K562 (cell line): ENCODE measurements at regions not wholly inside any gene's neighbourhood (a gene's known extent, or its start where the extent isn't known, plus 50 kb on each side); places are given as distances from the start of the nearest gene placed in this dataset.
A peak's percentile ranks its signal among the peaks of the same experiment; 100 is the strongest.

ENCODE experiments used
- ATAC-seq: fragments of 200-7000 bp; cut with Tn5 transposase; 3 replicates; pipeline ENCODE4 v1.9.1; 2020; ENCODE audit warnings: moderate library complexity
- BruUV-seq: library from RNA; stranded (reverse); fragments of 400-500 nt; replicated peaks from 2 replicates; lab custom pipeline; 2021; lab: Mats Ljungman, UMichigan
- CTCF ChIA-PET: fragments of 300-600 bp; formaldehyde crosslinking; extraction: SDS; loops from one replicate; lab custom pipeline; 2021; ENCODE audit warnings: low intra/inter-chr PET ratio; lab: Yijun Ruan, JAX
- POLR2A ChIA-PET: fragments of 300-600, 350-650 bp; sonication (Branson Sonifier 250); formaldehyde crosslinking; extraction: SDS; loops from one replicate; lab custom pipeline; 2021; ENCODE audit warnings: antibody characterized with exemption, inconsistent platforms; lab: Yijun Ruan, JAX
- DNase-seq, 4 experiments: peaks; one replicate each; pipeline versions ENCODE4 v3.0.0 to v3.0.0-alpha.2; 2011 to 2018; ENCODE audit warnings: low spot score in 3 of 4, mixed read lengths in 3 of 4; ENCODE audit errors: extremely low read depth in 1 of 4
- FAIRE-seq: peaks from 2 replicates; lab custom pipeline; 2011; peaks lifted over from hg19 to GRCh38; lab: Jason Lieb, UNC
- H2AFZ ChIP-seq: 2 replicates; pipeline ENCODE4 v1.6.0; 2011; ENCODE audit warnings: low read depth, low read length, control low read depth, inconsistent platforms
- H3K27ac ChIP-seq: fragments of 200-600 bp; 3 replicates; pipeline ENCODE4 v1.8.0; 2011; ENCODE audit warnings: low read depth, mild to moderate bottlenecking, control low read depth, inconsistent platforms, low read length, moderate library complexity, mixed read lengths; ENCODE audit errors: extremely low read depth
- H3K27me3 ChIP-seq, 2 experiments: fragments of 300-600 bp in 1 of 2; 2 replicates in 1 of 2; 3 replicates in 1 of 2; pipeline versions ENCODE4 v1.6.0 to v1.8.0; 2011; ENCODE audit warnings: inconsistent platforms in 2 of 2, low read length in 2 of 2, mild to moderate bottlenecking in 1 of 2, mixed read lengths in 1 of 2, moderate library complexity in 1 of 2; ENCODE audit not compliant: control insufficient read depth in 2 of 2, insufficient read depth in 2 of 2
- H3K36me3 ChIP-seq: fragments of 300-600 bp; 3 replicates; pipeline ENCODE4 v1.8.0; 2011; ENCODE audit warnings: mild to moderate bottlenecking, low read length, inconsistent platforms; ENCODE audit not compliant: control insufficient read depth, insufficient read depth
- H3K4me1 ChIP-seq, 2 experiments: fragments of 200-600 bp in 1 of 2; replicated peaks in 1 of 2; 2 replicates in 1 of 2; 3 replicates in 1 of 2; pipeline versions ENCODE4 v1.5.1 to v1.8.0; 2011; ENCODE audit warnings: inconsistent platforms in 2 of 2, low read length in 2 of 2, mild to moderate bottlenecking in 1 of 2, mixed read lengths in 1 of 2, moderate library complexity in 1 of 2; ENCODE audit not compliant: control insufficient read depth in 2 of 2, insufficient read depth in 2 of 2
- H3K4me2 ChIP-seq: 2 replicates; pipeline ENCODE4 v1.6.1; 2011; ENCODE audit warnings: low read length, control low read depth, inconsistent platforms, mixed read lengths; ENCODE audit not compliant: insufficient read depth
- H3K4me3 ChIP-seq: fragments of 200-600 bp; sonication (generic), shearing (Covaris generic); 2 replicates; pipeline ENCODE4 v1.5.1; 2016; ENCODE audit warnings: control low read depth, inconsistent platforms
- H3K79me2 ChIP-seq: fragments of 200-600 bp; 3 replicates; pipeline ENCODE4 v1.8.0; 2011; ENCODE audit warnings: low read length, inconsistent platforms; ENCODE audit not compliant: control insufficient read depth, insufficient read depth
- H3K9ac ChIP-seq, 2 experiments: 2 replicates each; pipeline versions ENCODE4 v1.6.0 to v1.6.1; 2011; ENCODE audit warnings: low read depth in 2 of 2, low read length in 2 of 2, control low read depth in 1 of 2, inconsistent platforms in 1 of 2, mild to moderate bottlenecking in 1 of 2, mixed read lengths in 1 of 2; ENCODE audit not compliant: insufficient read depth in 1 of 2
- H3K9me1 ChIP-seq: one replicate; pipeline ENCODE4 v1.6.0; 2011; ENCODE audit warnings: inconsistent platforms, mild to moderate bottlenecking, low read length, moderate library complexity; ENCODE audit not compliant: control insufficient read depth, insufficient read depth
- H3K9me3 ChIP-seq: replicated peaks from 2 replicates; pipeline ENCODE4 v1.5.1; 2011; ENCODE audit warnings: low read depth, low read length, inconsistent platforms; ENCODE audit not compliant: control insufficient read depth, insufficient read depth
- H4K20me1 ChIP-seq: replicated peaks from 2 replicates; pipeline ENCODE4 v1.6.1; 2011; ENCODE audit warnings: low read length, inconsistent platforms, mixed read lengths; ENCODE audit not compliant: control insufficient read depth, insufficient read depth
- CBFA2T2 ChIP-seq: fragments of 450-650 bp; conservative IDR thresholded peaks from 2 replicates; pipeline ENCODE4 v1.6.1; 2017; ENCODE audit warnings: mild to moderate bottlenecking
- CTCF ChIP-seq, 3 experiments: IDR thresholded peaks in 2 of 3; conservative IDR thresholded peaks in 1 of 3; 2 replicates each; pipeline ENCODE4 v1.5.1; 2011 to 2012; ENCODE audit warnings: low read length in 3 of 3, mild to moderate bottlenecking in 3 of 3, control low read depth in 2 of 3, improper control_type of control experiment in 1 of 3, inconsistent platforms in 1 of 3, low read depth in 1 of 3, mixed read lengths in 1 of 3, moderate library complexity in 1 of 3; ENCODE audit not compliant: insufficient read depth in 2 of 3
- FOS ChIP-seq: IDR thresholded peaks from 3 replicates; pipeline ENCODE4 v1.6.1; 2011; ENCODE audit not compliant: insufficient read length; ENCODE audit errors: extremely low read depth
- NRF1 ChIP-seq, 2 experiments: fragments of 450-650 bp; IDR thresholded peaks in 1 of 2; conservative IDR thresholded peaks in 1 of 2; 2 replicates each; pipeline ENCODE4 v1.6.1; 2014; ENCODE audit warnings: mild to moderate bottlenecking in 2 of 2
- PCBP2 ChIP-seq: fragments of 200-400 bp; formaldehyde crosslinking; IDR thresholded peaks from 2 replicates; pipeline ENCODE4 v1.6.1; 2018; ENCODE audit warnings: low read length, low read depth, mild to moderate bottlenecking, moderate library complexity; ENCODE audit not compliant: poor library complexity, severe bottlenecking
- RAD21 ChIP-seq, 2 experiments: fragments of 250-450 bp in 1 of 2; fragments of 450-650 bp in 1 of 2; sonication (Bioruptor Pico) in 1 of 2; formaldehyde crosslinking in 1 of 2; IDR thresholded peaks in 1 of 2; conservative IDR thresholded peaks in 1 of 2; 2 replicates each; pipeline versions ENCODE4 v1.4.0 to v1.8.0; 2020 to 2022; ENCODE audit warnings: mild to moderate bottlenecking in 2 of 2, moderate library complexity in 1 of 2
- SMC3 ChIP-seq: conservative IDR thresholded peaks from 2 replicates; pipeline ENCODE4 v1.6.1; 2011; ENCODE audit warnings: low read depth, low read length, improper control_type of control experiment; ENCODE audit not compliant: insufficient read depth
- USF1 ChIP-seq: sonication (generic); formaldehyde crosslinking; IDR thresholded peaks from 2 replicates; pipeline ENCODE4 v1.9.0; 2022; ENCODE audit warnings: mild to moderate bottlenecking, missing genetic modification reagents
- ZFP1 ChIP-seq: fragments of 450-650 bp; formaldehyde crosslinking; IDR thresholded peaks from 2 replicates; pipeline ENCODE4 v1.4.0; 2020; ENCODE audit warnings: mild to moderate bottlenecking, mixed read lengths
- ZNF165 ChIP-seq: fragments of 250-450 bp; sonication (Bioruptor Pico); IDR thresholded peaks from 2 replicates; pipeline ENCODE4 v1.4.0; 2020; ENCODE audit warnings: borderline replicate concordance
- ZNF445 ChIP-seq: fragments of 250-450 bp; sonication (Bioruptor Pico); IDR thresholded peaks from 2 replicates; pipeline ENCODE4 v1.4.0; 2020; ENCODE audit warnings: low read depth, mild to moderate bottlenecking, moderate library complexity
- WGBS: fragments of 100-300 bp; shearing (Covaris generic); methylation state at CpG from one replicate; pipeline ENCODE4 v1.1.6; 2016; ENCODE audit warnings: low coverage, mixed read lengths; ENCODE audit not compliant: insufficient coverage; ENCODE audit errors: missing lambda C conversion rate; 5-methylcytosine and 5-hydroxymethylcytosine counted together
- in situ Hi-C: fragments of 300-500 bp; cut with MboI; formaldehyde crosslinking; loops from 4 replicates; pipeline ENCODE4 v1.15.0; 2018; ENCODE audit warnings: inconsistent platforms, mixed read lengths
- intact Hi-C: fragments of 100-400 bp; cut with micrococcal nuclease; formaldehyde crosslinking; loops from 2 replicates; pipeline ENCODE4 v1.14.2; 2022

- POLR2A ChIA-PET: no interaction called here
- no peak for DNase-seq
- Histone ChIP-seq H3K4me3 (no peak overlapping the region), H3K9me3 (no peaks in the 10 kb centered on the region), H3K27ac (no peak overlapping the region), H3K9ac (no peak overlapping the region), H3K4me2 (no peak overlapping the region), H3K27me3 (no peaks in the 10 kb centered on the region), H4K20me1 (no peaks in the 10 kb centered on the region), H3K79me2 (no peaks in the 10 kb centered on the region), H3K4me1 (no peaks in the 10 kb centered on the region), H3K36me3 (no peaks in the 10 kb centered on the region), H3K9me1 (no peaks in the 10 kb centered on the region), H2AFZ (no peak overlapping the region)
- no peak for ATAC-seq
- intact Hi-C loops: loop anchor here (5.0 kb wide), 1 partner anchor 858 kb away; no protein-coding TSS in a partner anchor
- FAIRE-seq: no peak
- CTCF ChIA-PET: no interaction called here
- 24% methylated on average over 3 of the region's 3 CpGs for WGBS
- BruUV-seq: no TSS peak
- in situ Hi-C loops: loop anchor here (10.0 to 25.0 kb wide), 2 partner anchors 512 to 866 kb away; no protein-coding TSS in a partner anchor
- no peak for TF ChIP-seq USF1
- no peak for TF ChIP-seq ZNF445 (CRISPR knock-in tag)
- TF ChIP-seq NRF1 (conservative IDR thresholded peaks at IDR 0.05 in 1 of 2, IDR thresholded peaks at IDR 0.05 in 1 of 2): no peak
These were observed 373.4 kb downstream of the CNTNAP4 start for GRCh38 chr16:76650582-76650981.

- H2AFZ ChIP-seq: no peak overlapping the region
- ChIA-PET POLR2A (no interaction called here), CTCF (interaction anchor here (0.6 to 1.6 kb wide), 2 partner anchors 808 to 853 kb away, joined by 3 read pairs; no protein-coding TSS in a partner anchor)
- H3K4me1 ChIP-seq: no peaks in the 10 kb centered on the region
- no peak overlapping the region for H3K4me2 ChIP-seq
- no peaks in the 10 kb centered on the region for H3K9me1 ChIP-seq
- H3K36me3 ChIP-seq: no peaks in the 10 kb centered on the region
- H4K20me1 ChIP-seq: no peaks in the 10 kb centered on the region
- in situ Hi-C loops: loop anchor here (10.0 to 25.0 kb wide), 2 partner anchors 509 to 869 kb away; no protein-coding TSS in a partner anchor
- 4% methylated on average over 3 of the region's 3 CpGs for WGBS
- DNase-seq (peak; percentile 8 to 48 (median 22)), ATAC-seq (peak; percentile 85), FAIRE-seq (peak; percentile 68)
- BruUV-seq: no TSS peak
- no peak overlapping the region for H3K27ac ChIP-seq
- no peak overlapping the region for H3K9ac ChIP-seq
- no peaks in the 10 kb centered on the region for H3K9me3 ChIP-seq
- H3K27me3 ChIP-seq: no peaks in the 10 kb centered on the region
- H3K4me3 ChIP-seq: no peak overlapping the region
- no peaks in the 10 kb centered on the region for H3K79me2 ChIP-seq
- intact Hi-C loops: loop anchor here (5.0 kb wide), 1 partner anchor 861 kb away; no protein-coding TSS in a partner anchor
- no peak for TF ChIP-seq PCBP2
- TF ChIP-seq SMC3: peak; percentile 34; the same call in 1 of the 2 replicates
- TF ChIP-seq CTCF (IDR thresholded peaks at IDR 0.05 in 2 of 3, conservative IDR thresholded peaks at IDR 0.05 in 1 of 3; ENCODE audit: insufficient read depth in 2 of 3, low read depth in 1 of 3, low read length in 3 of 3): peak; percentile 41 to 65 (median 41); a peak in 5 of 6 replicates
- peak; percentile 60 to 71 for TF ChIP-seq RAD21 (CRISPR knock-in tag; conservative IDR thresholded peaks at IDR 0.05 in 1 of 2, IDR thresholded peaks at IDR 0.05 in 1 of 2)
- TF ChIP-seq ZFP1 (CRISPR knock-in tag): no peak
- TF ChIP-seq ZNF165: no peak
- TF ChIP-seq FOS: no peak
- TF ChIP-seq CBFA2T2: no peak
These were observed 376.3 kb downstream of the CNTNAP4 start for GRCh38 chr16:76653390-76654026.
